Testis (tissue), 2 donors: ENCODE measurements at regions not wholly inside any gene's neighbourhood (a gene's known extent, or its start where the extent isn't known, plus 50 kb on each side); places are given as distances from the start of the nearest gene placed in this dataset.

Experiments used
- DNase-seq: peaks from one replicate; pipeline ENCODE4 v3.0.0-alpha.2; 2019
- H3K27ac ChIP-seq, 2 donors: fragments of 200-600 bp; sonication (generic); one replicate each; pipeline ENCODE4 v1.5.1; 2019
- H3K27me3 ChIP-seq: fragments of 200-600 bp; sonication (generic); one replicate; pipeline ENCODE4 v1.5.1; 2019
- H3K36me3 ChIP-seq: fragments of 200-600 bp; sonication (generic); one replicate; pipeline ENCODE4 v1.5.1; 2017; ENCODE audit warnings: low read depth; ENCODE audit errors: missing control alignments
- H3K4me1 ChIP-seq: fragments of 200-600 bp; sonication (generic); one replicate; pipeline ENCODE4 v1.5.1; 2019
- H3K4me3 ChIP-seq, 2 donors: fragments of 200-600 bp; sonication (generic); one replicate each; pipeline ENCODE4 v1.5.1; 2017 to 2019
- H3K9me3 ChIP-seq: fragments of 200-600 bp; sonication (generic); one replicate; pipeline ENCODE4 v1.5.1; 2017
- CTCF ChIP-seq, 3 experiments: fragments of 450-650 bp in 2 of 3; fragments of 200-600 bp in 1 of 3; sonication (generic) in 1 of 3; IDR thresholded peaks; one replicate each; pipeline ENCODE4 v1.5.1; 2016 to 2019; ENCODE audit warnings: antibody characterized with exemption in 3 of 3, mild to moderate bottlenecking in 2 of 3, moderate library complexity in 1 of 3
- POLR2A ChIP-seq: fragments of 450-650 bp; IDR thresholded peaks from one replicate; pipeline ENCODE4 v1.6.1; 2017; ENCODE audit warnings: antibody characterized with exemption, mild to moderate bottlenecking, moderate library complexity
- WGBS, 2 donors: methylation state at CpG; one replicate each; pipeline ENCODE4 v1.1.5; 2018; 5-methylcytosine and 5-hydroxymethylcytosine counted together
- intact Hi-C: fragments of 100-400 bp; cut with DNase I; formaldehyde crosslinking; loops from one replicate; pipeline ENCODE4 v1.15.1; 2023; ENCODE audit warnings: low total_unique reads

DNA sequence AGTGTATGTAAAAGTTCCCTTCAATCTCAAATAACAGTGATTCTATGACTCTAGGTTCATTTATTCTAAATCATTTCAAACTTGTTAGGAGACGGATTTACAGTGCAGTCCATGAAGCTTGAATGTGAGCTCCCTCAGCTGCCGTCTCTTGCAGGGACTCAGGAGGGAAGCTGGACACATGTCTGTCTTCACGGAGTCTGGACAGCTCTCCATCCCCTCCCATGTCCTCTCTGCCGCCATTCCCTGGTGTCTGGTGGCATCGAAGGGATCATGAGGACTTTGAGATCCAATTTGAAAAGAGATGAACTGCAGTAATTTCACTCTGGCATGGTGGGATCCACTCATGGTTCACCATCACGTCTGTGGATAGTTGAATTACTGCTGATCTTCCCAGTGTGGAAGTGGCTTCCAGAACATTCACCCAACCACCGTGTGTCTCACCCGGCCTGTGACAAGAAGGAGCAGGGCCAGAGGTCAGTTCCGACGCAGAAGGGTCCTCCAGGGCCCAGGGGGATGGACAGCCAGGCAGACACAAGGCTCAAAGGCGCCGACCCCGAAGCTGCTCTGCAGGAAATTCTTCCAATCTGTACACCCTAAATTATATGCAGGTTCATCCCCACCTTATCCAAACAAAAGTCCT is 370.1 kb downstream of the THBS2 start:
- H3K27me3 ChIP-seq: no peaks in the 10 kb centered on the region
- H3K27ac ChIP-seq: no peak overlapping the region
- intact Hi-C loops: no loop called here
- H3K4me1 ChIP-seq: peaks cover 3% of the 10 kb centered on the region
- H3K4me3 ChIP-seq: peak overlapping the region; percentile 3 to 21
- H3K9me3 ChIP-seq: no peaks in the 10 kb centered on the region
- DNase-seq: no peak
- TF ChIP-seq CTCF (IDR thresholded peaks at IDR 0.05): no peak
- TF ChIP-seq POLR2A: no peak
- no peaks in the 10 kb centered on the region for H3K36me3 ChIP-seq
- 69 to 82% methylated on average over 9 to 13 of the region's 13 CpGs for WGBS, 2 donors

- H3K9me3 ChIP-seq: no peaks in the 10 kb centered on the region
- no peaks in the 10 kb centered on the region for H3K36me3 ChIP-seq
- peaks cover 3% of the 10 kb centered on the region for H3K4me1 ChIP-seq
- H3K4me3 ChIP-seq: no peak overlapping the region
- WGBS, 2 donors: 92 to 96% methylated on average over 17 of the region's 17 CpGs
- no peak for DNase-seq
- H3K27me3 ChIP-seq: no peaks in the 10 kb centered on the region
- no peak overlapping the region for H3K27ac ChIP-seq
- no peak for TF ChIP-seq POLR2A
- no peak for TF ChIP-seq CTCF (IDR thresholded peaks at IDR 0.05)
- intact Hi-C loops: no loop called here
These were observed 373.4 kb downstream of the THBS2 start for GRCh38 chr6:168880271-168880670.

- no peaks in the 10 kb centered on the region for H3K27me3 ChIP-seq
- intact Hi-C loops: no loop called here
- H3K9me3 ChIP-seq: no peaks in the 10 kb centered on the region
- H3K4me3 ChIP-seq: no peak overlapping the region
- TF ChIP-seq CTCF (IDR thresholded peaks at IDR 0.05): no peak
- TF ChIP-seq POLR2A: no peak
- no peaks in the 10 kb centered on the region for H3K4me1 ChIP-seq
- WGBS, 2 donors: 66% methylated on average over 10 of the region's 10 CpGs; no CpG with 5 or more reads in 1 of the 2 donors
- H3K36me3 ChIP-seq: no peaks in the 10 kb centered on the region
- DNase-seq: no peak
- no peak overlapping the region for H3K27ac ChIP-seq
These were observed 375.8 kb downstream of the THBS2 start for GRCh38 chr6:168877821-168878282.

DNA sequence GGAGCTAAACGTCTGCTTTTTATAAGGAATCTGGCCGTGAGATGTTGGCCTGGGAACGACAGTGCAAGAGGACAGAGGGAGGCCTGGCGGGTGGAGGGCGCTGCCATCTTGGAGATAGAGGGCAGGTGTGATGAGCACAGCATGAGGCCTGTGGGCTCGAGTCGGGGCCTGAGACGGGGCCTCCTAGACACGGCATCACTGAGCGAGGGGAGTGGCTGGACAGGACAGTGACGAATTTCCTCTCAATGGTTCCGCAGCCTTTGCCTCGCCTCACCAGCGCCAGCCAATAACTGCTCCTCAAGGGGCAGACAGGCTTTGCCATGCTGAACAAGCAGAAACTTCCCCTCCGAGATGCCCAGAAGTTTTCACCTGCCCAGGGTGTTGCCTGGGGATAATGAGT is 376.7 kb downstream of the THBS2 start:
- no peaks in the 10 kb centered on the region for H3K4me1 ChIP-seq
- no peaks in the 10 kb centered on the region for H3K27me3 ChIP-seq
- H3K9me3 ChIP-seq: no peaks in the 10 kb centered on the region
- H3K36me3 ChIP-seq: no peaks in the 10 kb centered on the region
- 89 to 90% methylated on average over 15 of the region's 15 CpGs for WGBS, 2 donors
- intact Hi-C loops: no loop called here
- no peak overlapping the region for H3K27ac ChIP-seq
- DNase-seq: no peak
- TF ChIP-seq POLR2A: no peak
- no peak for TF ChIP-seq CTCF (IDR thresholded peaks at IDR 0.05)
- H3K4me3 ChIP-seq: no peak overlapping the region
